Peyer's patch (tissue), 4 donors: ENCODE measurements at regions not wholly inside any gene's neighbourhood (a gene's known extent, or its start where the extent isn't known, plus 50 kb on each side); places are given as distances from the start of the nearest gene placed in this dataset.

Experiments
- DNase-seq, 3 donors: peaks; one replicate each; pipeline ENCODE4 v3.0.0-alpha.2; 2017 to 2019
- H3K27ac ChIP-seq, 4 donors: fragments of 200-600 bp; sonication (generic); one replicate each; pipeline ENCODE4 v1.5.1; 2016 to 2019
- H3K27me3 ChIP-seq, 2 donors: fragments of 200-600 bp; sonication (generic); one replicate each; pipeline ENCODE4 v1.5.1; 2019
- H3K36me3 ChIP-seq, 3 donors: fragments of 200-600 bp; sonication (generic); one replicate each; pipeline ENCODE4 v1.5.1; 2016 to 2019
- H3K4me1 ChIP-seq, 4 donors: fragments of 200-600 bp; sonication (generic); one replicate each; pipeline ENCODE4 v1.5.1; 2016 to 2019
- H3K4me3 ChIP-seq, 4 donors: fragments of 200-600 bp; sonication (generic); 1 replicate in 3 of 4; 2 replicates in 1 of 4; pipeline ENCODE4 v1.5.1; 2016 to 2019; ENCODE audit warnings: mild to moderate bottlenecking in 1 of 4
- H3K9me3 ChIP-seq, 4 donors: fragments of 200-600 bp; sonication (generic); one replicate each; pipeline ENCODE4 v1.5.1; 2016 to 2019; ENCODE audit warnings: mild to moderate bottlenecking in 1 of 4
- POLR2A ChIP-seq, 2 donors: fragments of 450-650 bp; IDR thresholded peaks; one replicate each; pipeline ENCODE4 v1.5.1; 2017; ENCODE audit warnings: antibody characterized with exemption in 2 of 2, mild to moderate bottlenecking in 2 of 2, moderate library complexity in 2 of 2
- TF ChIP-seq, protein P1 (sequence below), 6 experiments: fragments of 450-650 bp in 4 of 6; fragments of 200-600 bp in 2 of 6; sonication (generic) in 1 of 6; IDR thresholded peaks; one replicate each; pipeline ENCODE4 v1.5.1; 2017 to 2019; ENCODE audit warnings: antibody characterized with exemption in 6 of 6, mild to moderate bottlenecking in 3 of 6, moderate library complexity in 1 of 6

- no peak overlapping the region for H3K4me3 ChIP-seq
- no peak for DNase-seq
- H3K27ac ChIP-seq: no peak overlapping the region
- no peaks in the 10 kb centered on the region for H3K27me3 ChIP-seq
- H3K9me3 ChIP-seq: no peaks in the 10 kb centered on the region
- H3K36me3 ChIP-seq: no peaks in the 10 kb centered on the region
- TF ChIP-seq POLR2A (IDR thresholded peaks at IDR 0.05): no peak
- TF ChIP-seq, protein P1, sequence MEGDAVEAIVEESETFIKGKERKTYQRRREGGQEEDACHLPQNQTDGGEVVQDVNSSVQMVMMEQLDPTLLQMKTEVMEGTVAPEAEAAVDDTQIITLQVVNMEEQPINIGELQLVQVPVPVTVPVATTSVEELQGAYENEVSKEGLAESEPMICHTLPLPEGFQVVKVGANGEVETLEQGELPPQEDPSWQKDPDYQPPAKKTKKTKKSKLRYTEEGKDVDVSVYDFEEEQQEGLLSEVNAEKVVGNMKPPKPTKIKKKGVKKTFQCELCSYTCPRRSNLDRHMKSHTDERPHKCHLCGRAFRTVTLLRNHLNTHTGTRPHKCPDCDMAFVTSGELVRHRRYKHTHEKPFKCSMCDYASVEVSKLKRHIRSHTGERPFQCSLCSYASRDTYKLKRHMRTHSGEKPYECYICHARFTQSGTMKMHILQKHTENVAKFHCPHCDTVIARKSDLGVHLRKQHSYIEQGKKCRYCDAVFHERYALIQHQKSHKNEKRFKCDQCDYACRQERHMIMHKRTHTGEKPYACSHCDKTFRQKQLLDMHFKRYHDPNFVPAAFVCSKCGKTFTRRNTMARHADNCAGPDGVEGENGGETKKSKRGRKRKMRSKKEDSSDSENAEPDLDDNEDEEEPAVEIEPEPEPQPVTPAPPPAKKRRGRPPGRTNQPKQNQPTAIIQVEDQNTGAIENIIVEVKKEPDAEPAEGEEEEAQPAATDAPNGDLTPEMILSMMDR (IDR thresholded peaks at IDR 0.05): no peak
- no peaks in the 10 kb centered on the region for H3K4me1 ChIP-seq
These were observed 457.9 kb downstream of the PIK3C3 start for GRCh38 chr18:42412896-42413295.

DNA sequence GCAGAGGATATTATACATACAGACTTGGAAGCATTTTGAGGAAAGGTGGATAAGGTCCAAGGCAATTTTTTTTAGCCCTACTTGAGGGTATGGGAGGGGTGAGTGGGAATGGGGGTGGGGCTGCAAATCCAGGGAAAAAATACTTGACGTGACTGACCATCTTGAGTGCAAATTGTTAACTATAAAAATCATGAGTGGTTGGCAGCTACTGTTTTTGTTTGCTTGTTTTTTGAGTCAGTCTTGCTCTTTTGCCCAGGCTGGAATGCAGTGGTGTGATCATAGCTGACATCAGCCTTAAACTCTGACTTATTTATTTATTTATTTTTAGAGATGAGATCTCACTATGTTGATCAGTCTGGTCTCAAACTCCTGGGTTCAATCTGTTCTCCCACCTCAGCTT lies 458.8 kb downstream of the PIK3C3 start:
- Histone ChIP-seq H3K4me3 (no peak overlapping the region), H3K9me3 (no peaks in the 10 kb centered on the region), H3K4me1 (no peaks in the 10 kb centered on the region), H3K36me3 (no peaks in the 10 kb centered on the region), H3K27me3 (no peaks in the 10 kb centered on the region), H3K27ac (no peak overlapping the region)
- TF ChIP-seq, protein P1 (IDR thresholded peaks at IDR 0.05): no peak
- no peak for TF ChIP-seq POLR2A (IDR thresholded peaks at IDR 0.05)
- no peak for DNase-seq

GRCh38 chr18:42414756-42415454 lies 459.9 kb downstream of the PIK3C3 start:
- DNase-seq: no peak
- no peaks in the 10 kb centered on the region for H3K4me1 ChIP-seq

DNA sequence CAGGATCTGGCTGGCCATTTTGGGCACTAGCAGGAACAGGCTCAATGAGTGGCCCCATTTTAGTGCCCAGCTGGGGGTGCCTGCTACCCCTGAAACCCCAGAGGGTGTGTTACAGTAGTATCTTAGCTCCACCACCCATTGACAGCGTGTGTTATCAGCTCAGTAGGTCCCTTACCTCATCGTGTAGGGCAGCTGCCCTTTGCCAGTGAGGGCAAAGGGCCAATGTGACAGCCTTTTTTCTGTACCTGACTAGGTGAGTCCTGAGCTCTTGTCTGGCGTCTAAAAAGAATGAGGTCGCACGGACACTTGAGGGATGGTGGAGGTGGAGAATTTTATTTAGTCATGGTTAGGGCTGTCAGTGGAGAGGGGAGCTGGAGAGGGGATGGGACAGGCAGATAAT lies 462.2 kb downstream of the PIK3C3 start:
- Histone ChIP-seq H3K9me3 (no peaks in the 10 kb centered on the region), H3K36me3 (no peaks in the 10 kb centered on the region), H3K27ac (no peak overlapping the region), H3K4me3 (no peak overlapping the region), H3K27me3 (no peaks in the 10 kb centered on the region), H3K4me1 (no peaks in the 10 kb centered on the region)
- no peak for TF ChIP-seq POLR2A (IDR thresholded peaks at IDR 0.05)
- TF ChIP-seq, protein P1 (IDR thresholded peaks at IDR 0.05): no peak
- no peak for DNase-seq

More at GRCh38 chr18:42414756-42415454, 459.9 kb downstream of the PIK3C3 start:
- Histone ChIP-seq H3K4me3 (no peak overlapping the region), H3K9me3 (no peaks in the 10 kb centered on the region), H3K27me3 (no peaks in the 10 kb centered on the region), H3K27ac (no peak overlapping the region), H3K36me3 (no peaks in the 10 kb centered on the region)
- TF ChIP-seq, protein P1 (IDR thresholded peaks at IDR 0.05): no peak
- TF ChIP-seq POLR2A (IDR thresholded peaks at IDR 0.05): no peak

GRCh38 chr18:42418121-42418520 lies 463.1 kb downstream of the PIK3C3 start:
- no peak overlapping the region for H3K4me3 ChIP-seq
- no peaks in the 10 kb centered on the region for H3K9me3 ChIP-seq
- no peak for DNase-seq
- no peaks in the 10 kb centered on the region for H3K27me3 ChIP-seq
- H3K4me1 ChIP-seq: no peaks in the 10 kb centered on the region
- TF ChIP-seq, protein P1 (IDR thresholded peaks at IDR 0.05): no peak
- no peak for TF ChIP-seq POLR2A (IDR thresholded peaks at IDR 0.05)
- H3K27ac ChIP-seq: no peak overlapping the region
- no peaks in the 10 kb centered on the region for H3K36me3 ChIP-seq
